Keratinocyte (primary cell): ENCODE measurements at regions not wholly inside any gene's neighbourhood (a gene's known extent, or its start where the extent isn't known, plus 50 kb on each side); places are given as distances from the start of the nearest gene placed in this dataset.

ENCODE experiments used
- EZH2 ChIP-seq: IDR thresholded peaks from one replicate; pipeline ENCODE4 v1.6.1; 2012; ENCODE audit warnings: inconsistent platforms, mild to moderate bottlenecking, low read length, moderate library complexity
- TF ChIP-seq, protein P1 (sequence below), 3 experiments: IDR thresholded peaks in 1 of 3; conservative IDR thresholded peaks in 1 of 3; optimal IDR thresholded peaks in 1 of 3; 2 replicates in 2 of 3; 3 replicates in 1 of 3; pipeline versions ENCODE3 to v1.5.1; 2011; ENCODE audit warnings: low read length in 3 of 3, mild to moderate bottlenecking in 3 of 3, moderate library complexity in 2 of 3, control low read depth in 1 of 3, inconsistent platforms in 1 of 3; ENCODE audit not compliant: insufficient read depth in 2 of 3; ENCODE audit errors: extremely low read depth in 1 of 3

DNA sequence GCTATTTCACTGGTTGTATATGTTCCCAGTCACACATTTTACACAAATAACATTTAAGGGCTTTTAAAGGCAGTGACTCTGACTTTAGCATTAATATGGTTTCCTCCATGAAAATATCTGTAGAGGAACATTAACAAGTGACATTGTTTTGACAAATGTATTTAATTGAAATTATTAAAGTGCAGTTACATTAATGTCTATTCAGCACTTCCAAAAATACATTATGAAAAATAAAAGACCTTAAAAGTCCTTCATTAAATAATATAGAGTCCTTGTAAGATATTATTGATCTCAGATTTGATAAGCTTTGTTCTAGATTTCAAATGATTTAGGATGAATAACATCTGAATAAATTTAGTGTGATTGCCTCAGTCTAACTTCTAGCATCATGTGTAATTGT is 951.9 kb upstream of the CHORDC1 start:
- no peak for TF ChIP-seq EZH2
- TF ChIP-seq, protein P1, sequence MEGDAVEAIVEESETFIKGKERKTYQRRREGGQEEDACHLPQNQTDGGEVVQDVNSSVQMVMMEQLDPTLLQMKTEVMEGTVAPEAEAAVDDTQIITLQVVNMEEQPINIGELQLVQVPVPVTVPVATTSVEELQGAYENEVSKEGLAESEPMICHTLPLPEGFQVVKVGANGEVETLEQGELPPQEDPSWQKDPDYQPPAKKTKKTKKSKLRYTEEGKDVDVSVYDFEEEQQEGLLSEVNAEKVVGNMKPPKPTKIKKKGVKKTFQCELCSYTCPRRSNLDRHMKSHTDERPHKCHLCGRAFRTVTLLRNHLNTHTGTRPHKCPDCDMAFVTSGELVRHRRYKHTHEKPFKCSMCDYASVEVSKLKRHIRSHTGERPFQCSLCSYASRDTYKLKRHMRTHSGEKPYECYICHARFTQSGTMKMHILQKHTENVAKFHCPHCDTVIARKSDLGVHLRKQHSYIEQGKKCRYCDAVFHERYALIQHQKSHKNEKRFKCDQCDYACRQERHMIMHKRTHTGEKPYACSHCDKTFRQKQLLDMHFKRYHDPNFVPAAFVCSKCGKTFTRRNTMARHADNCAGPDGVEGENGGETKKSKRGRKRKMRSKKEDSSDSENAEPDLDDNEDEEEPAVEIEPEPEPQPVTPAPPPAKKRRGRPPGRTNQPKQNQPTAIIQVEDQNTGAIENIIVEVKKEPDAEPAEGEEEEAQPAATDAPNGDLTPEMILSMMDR (optimal IDR thresholded peaks at IDR 0.05 in 1 of 3, IDR thresholded peaks at IDR 0.05 in 1 of 3, conservative IDR thresholded peaks at IDR 0.05 in 1 of 3; ENCODE audit: extremely low read depth in 1 of 3, insufficient read depth in 2 of 3, low read length in 3 of 3): no peak
